ENCODE measurements at regions not wholly inside any gene's neighbourhood (a gene's known extent, or its start where the extent isn't known, plus 50 kb on each side); places are given as distances from the start of the nearest gene placed in this dataset.

DNA sequence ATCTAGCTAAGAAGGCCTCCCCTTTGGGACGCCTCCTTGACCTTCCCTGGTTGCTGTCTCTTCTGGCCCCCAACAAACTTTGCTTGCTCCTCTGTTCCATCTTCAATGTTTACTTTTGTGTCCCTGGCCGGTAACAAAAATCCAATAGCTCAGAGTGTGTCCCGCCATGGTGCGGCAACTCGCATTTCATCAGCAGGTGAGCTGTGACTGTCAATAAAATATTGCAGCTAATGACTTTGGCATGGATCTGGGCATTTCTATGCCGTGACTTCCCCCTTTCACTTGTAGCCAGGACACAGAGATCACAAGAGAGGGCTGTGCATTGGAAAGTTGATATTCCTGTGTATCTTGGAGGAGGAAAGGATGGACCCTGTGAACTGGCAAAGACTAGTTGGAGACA is 317.6 kb downstream of the RPS24 start:
- H3K9me3 Mint-ChIP-seq (ENCODE audit: unreplicated experiment) = no peaks in the 10 kb centered on the region
- no TSS peak for BruUV-seq (replicated peaks)
- no peak for DNase-seq (ENCODE audit: unreplicated experiment)
- no peak overlapping the region for H3K27ac Mint-ChIP-seq (ENCODE audit: low read depth, unreplicated experiment)
- peaks cover 53% of the 10 kb centered on the region for H3K27me3 Mint-ChIP-seq (ENCODE audit: insufficient read depth, unreplicated experiment)
- POLR2A ChIA-PET = no interaction called here
- H3K4me3 Mint-ChIP-seq (ENCODE audit: unreplicated experiment) = no peak overlapping the region
- H3K4me1 Mint-ChIP-seq (ENCODE audit: insufficient read depth, unreplicated experiment) = no peaks in the 10 kb centered on the region
- TF ChIP-seq, protein P1, sequence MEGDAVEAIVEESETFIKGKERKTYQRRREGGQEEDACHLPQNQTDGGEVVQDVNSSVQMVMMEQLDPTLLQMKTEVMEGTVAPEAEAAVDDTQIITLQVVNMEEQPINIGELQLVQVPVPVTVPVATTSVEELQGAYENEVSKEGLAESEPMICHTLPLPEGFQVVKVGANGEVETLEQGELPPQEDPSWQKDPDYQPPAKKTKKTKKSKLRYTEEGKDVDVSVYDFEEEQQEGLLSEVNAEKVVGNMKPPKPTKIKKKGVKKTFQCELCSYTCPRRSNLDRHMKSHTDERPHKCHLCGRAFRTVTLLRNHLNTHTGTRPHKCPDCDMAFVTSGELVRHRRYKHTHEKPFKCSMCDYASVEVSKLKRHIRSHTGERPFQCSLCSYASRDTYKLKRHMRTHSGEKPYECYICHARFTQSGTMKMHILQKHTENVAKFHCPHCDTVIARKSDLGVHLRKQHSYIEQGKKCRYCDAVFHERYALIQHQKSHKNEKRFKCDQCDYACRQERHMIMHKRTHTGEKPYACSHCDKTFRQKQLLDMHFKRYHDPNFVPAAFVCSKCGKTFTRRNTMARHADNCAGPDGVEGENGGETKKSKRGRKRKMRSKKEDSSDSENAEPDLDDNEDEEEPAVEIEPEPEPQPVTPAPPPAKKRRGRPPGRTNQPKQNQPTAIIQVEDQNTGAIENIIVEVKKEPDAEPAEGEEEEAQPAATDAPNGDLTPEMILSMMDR (IDR thresholded peaks at IDR 0.05; ENCODE audit: unreplicated experiment) = no peak
- CTCF ChIA-PET = interaction anchor here (0.6 kb wide), 1 partner anchor 313 kb away, joined by 3 read pairs; no protein-coding TSS in a partner anchor
- intact Hi-C loops (cut with micrococcal nuclease) = no loop called here
- no peaks in the 10 kb centered on the region for H3K36me3 Mint-ChIP-seq (ENCODE audit: insufficient read depth, unreplicated experiment)

GRCh38 chr10:78351809-78352208 is 318.1 kb downstream of the RPS24 start:
- peaks cover 53% of the 10 kb centered on the region for H3K27me3 Mint-ChIP-seq (ENCODE audit: insufficient read depth, unreplicated experiment)
- no peak overlapping the region for H3K4me3 Mint-ChIP-seq (ENCODE audit: unreplicated experiment)
- ChIA-PET CTCF (interaction anchor here (0.6 kb wide), 1 partner anchor 313 kb away, joined by 3 read pairs; no protein-coding TSS in a partner anchor), POLR2A (no interaction called here)
- BruUV-seq (replicated peaks) = no TSS peak
- H3K36me3 Mint-ChIP-seq (ENCODE audit: insufficient read depth, unreplicated experiment) = no peaks in the 10 kb centered on the region
- TF ChIP-seq, protein P1 (IDR thresholded peaks at IDR 0.05; ENCODE audit: unreplicated experiment) = no peak
- no peak for DNase-seq (ENCODE audit: unreplicated experiment)
- no peaks in the 10 kb centered on the region for H3K4me1 Mint-ChIP-seq (ENCODE audit: insufficient read depth, unreplicated experiment)
- H3K27ac Mint-ChIP-seq (ENCODE audit: low read depth, unreplicated experiment) = no peak overlapping the region
- intact Hi-C loops (cut with micrococcal nuclease) = no loop called here
- H3K9me3 Mint-ChIP-seq (ENCODE audit: unreplicated experiment) = no peaks in the 10 kb centered on the region

GRCh38 chr10:78353636-78354035 is 320.0 kb downstream of the RPS24 start:
- Mint-ChIP-seq H3K36me3 (ENCODE audit: insufficient read depth, unreplicated experiment) (no peaks in the 10 kb centered on the region), H3K27ac (ENCODE audit: low read depth, unreplicated experiment) (no peak overlapping the region), H3K4me3 (ENCODE audit: unreplicated experiment) (no peak overlapping the region), H3K27me3 (ENCODE audit: insufficient read depth, unreplicated experiment) (peaks cover 61% of the 10 kb centered on the region), H3K4me1 (ENCODE audit: insufficient read depth, unreplicated experiment) (no peaks in the 10 kb centered on the region), H3K9me3 (ENCODE audit: unreplicated experiment) (no peaks in the 10 kb centered on the region)
- TF ChIP-seq, protein P1 (IDR thresholded peaks at IDR 0.05; ENCODE audit: unreplicated experiment) = no peak
- intact Hi-C loops (cut with micrococcal nuclease) = no loop called here
- ChIA-PET POLR2A (interaction anchor here (0.9 to 1.1 kb wide), 2 partner anchors 9 to 55 kb away, joined by 3 to 4 read pairs; no protein-coding TSS in a partner anchor), CTCF (interaction anchor here (0.9 kb wide), 1 partner anchor 403 kb away, joined by 4 read pairs; no protein-coding TSS in a partner anchor)
- BruUV-seq (replicated peaks) = no TSS peak
- no peak for DNase-seq (ENCODE audit: unreplicated experiment)

- BruUV-seq (replicated peaks) = no TSS peak
- no peaks in the 10 kb centered on the region for H3K9me3 Mint-ChIP-seq (ENCODE audit: unreplicated experiment)
- peaks cover 66% of the 10 kb centered on the region for H3K27me3 Mint-ChIP-seq (ENCODE audit: insufficient read depth, unreplicated experiment)
- TF ChIP-seq, protein P1 (IDR thresholded peaks at IDR 0.05; ENCODE audit: unreplicated experiment) = no peak
- CTCF ChIA-PET = interaction anchor here (0.9 kb wide), 1 partner anchor 403 kb away, joined by 4 read pairs; no protein-coding TSS in a partner anchor
- H3K27ac Mint-ChIP-seq (ENCODE audit: low read depth, unreplicated experiment) = no peak overlapping the region
- intact Hi-C loops (cut with micrococcal nuclease) = no loop called here
- no peak for DNase-seq (ENCODE audit: unreplicated experiment)
- H3K4me1 Mint-ChIP-seq (ENCODE audit: insufficient read depth, unreplicated experiment) = no peaks in the 10 kb centered on the region
- H3K4me3 Mint-ChIP-seq (ENCODE audit: unreplicated experiment) = no peak overlapping the region
- POLR2A ChIA-PET = interaction anchor here (0.9 to 1.1 kb wide), 2 partner anchors 8 to 54 kb away, joined by 3 to 4 read pairs; no protein-coding TSS in a partner anchor
- no peaks in the 10 kb centered on the region for H3K36me3 Mint-ChIP-seq (ENCODE audit: insufficient read depth, unreplicated experiment)
These were observed 320.4 kb downstream of the RPS24 start for GRCh38 chr10:78354101-78354500.

Data from MCF 10A (cell line).